Stimulated activated naive B cell treated with anti-CD40 and anti-IgM and Interleukin-4, amounts not matched to agents 10 μg/mL and 1 μg/mL and 100 μg/mL, for 72 hours (primary cell): ENCODE measurements at regions not wholly inside any gene's neighbourhood (a gene's known extent, or its start where the extent isn't known, plus 50 kb on each side); places are given as distances from the start of the nearest gene placed in this dataset.

ENCODE experiments used
- ATAC-seq, 2 donors: fragments of 150-1000 bp; cut with Tn5 transposase; replicated peaks; 2 replicates each; pipeline ENCODE4 v1.10.0; 2021; ENCODE audit warnings: moderate library complexity in 1 of 2
- DNase-seq: peaks from one replicate; pipeline ENCODE4 v3.0.0; 2021
- H3K27ac Mint-ChIP-seq: one replicate; pipeline ENCODE4 v1.8.0; 2022; ENCODE audit warnings: mild to moderate bottlenecking, mixed read lengths
- H3K27me3 Mint-ChIP-seq, 2 donors: one replicate each; pipeline ENCODE4 v1.8.0; 2022; ENCODE audit warnings: mixed read lengths in 2 of 2
- H3K36me3 Mint-ChIP-seq, 2 donors: one replicate each; pipeline ENCODE4 v1.8.0; 2022; ENCODE audit warnings: mixed read lengths in 2 of 2, mild to moderate bottlenecking in 1 of 2
- H3K4me1 Mint-ChIP-seq, 2 donors: one replicate each; pipeline ENCODE4 v1.8.0; 2022; ENCODE audit warnings: mixed read lengths in 2 of 2, mild to moderate bottlenecking in 1 of 2
- H3K4me3 Mint-ChIP-seq, 2 donors: one replicate each; pipeline ENCODE4 v1.8.0; 2022; ENCODE audit warnings: mild to moderate bottlenecking in 2 of 2, mixed read lengths in 2 of 2, moderate library complexity in 1 of 2
- H3K9me3 Mint-ChIP-seq, 2 donors: one replicate each; pipeline ENCODE4 v1.8.0; 2022; ENCODE audit warnings: mixed read lengths in 2 of 2, mild to moderate bottlenecking in 1 of 2

DNA sequence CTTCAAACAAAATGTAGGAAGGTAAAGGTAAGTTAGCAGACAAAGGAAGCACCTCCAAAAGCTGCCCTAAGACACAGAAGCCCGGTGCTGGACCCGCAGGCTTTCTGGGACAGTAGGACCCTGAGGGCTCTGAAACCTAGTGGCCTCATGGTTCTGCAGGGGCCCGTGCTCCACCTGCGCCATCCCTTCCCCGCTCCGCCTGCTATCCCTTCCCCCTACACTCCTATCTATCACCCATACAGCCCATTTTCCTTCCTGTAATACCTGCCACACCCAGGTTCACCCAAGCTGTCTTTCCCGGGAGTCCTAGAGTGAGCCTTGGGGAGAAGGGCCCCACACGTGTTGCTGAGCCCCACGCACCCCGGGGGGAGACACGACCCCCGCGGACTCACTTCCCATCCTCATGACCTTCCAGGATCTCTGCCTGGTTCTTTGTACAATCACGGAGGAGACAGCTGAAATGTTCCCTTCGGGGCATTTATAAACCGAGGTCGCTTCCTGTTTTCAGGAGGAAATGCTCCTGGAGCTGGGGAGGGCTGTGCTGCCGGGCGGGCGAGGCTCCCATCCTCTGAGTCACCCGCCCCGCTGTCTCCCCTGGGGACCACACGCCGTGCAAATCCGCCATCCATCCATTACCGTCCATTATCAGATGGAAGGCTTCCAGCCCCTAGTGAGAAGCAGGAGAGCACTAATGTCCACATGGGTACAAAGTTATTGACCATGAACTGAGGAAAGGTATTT, 251.7 kb upstream of the PITRM1 start:
- H3K9me3 Mint-ChIP-seq = no peaks in the 10 kb centered on the region
- H3K27ac Mint-ChIP-seq = no peak overlapping the region
- H3K27me3 Mint-ChIP-seq = peaks cover 25 to 43% of the 10 kb centered on the region in 2 donors
- no peaks in the 10 kb centered on the region for H3K36me3 Mint-ChIP-seq
- peak overlapping the region; percentile 41 to 56 for H3K4me3 Mint-ChIP-seq
- H3K4me1 Mint-ChIP-seq = peaks cover 12 to 31% of the 10 kb centered on the region in 2 donors
- ATAC-seq = peak; percentile 73
- DNase-seq = peak; percentile 11

DNA sequence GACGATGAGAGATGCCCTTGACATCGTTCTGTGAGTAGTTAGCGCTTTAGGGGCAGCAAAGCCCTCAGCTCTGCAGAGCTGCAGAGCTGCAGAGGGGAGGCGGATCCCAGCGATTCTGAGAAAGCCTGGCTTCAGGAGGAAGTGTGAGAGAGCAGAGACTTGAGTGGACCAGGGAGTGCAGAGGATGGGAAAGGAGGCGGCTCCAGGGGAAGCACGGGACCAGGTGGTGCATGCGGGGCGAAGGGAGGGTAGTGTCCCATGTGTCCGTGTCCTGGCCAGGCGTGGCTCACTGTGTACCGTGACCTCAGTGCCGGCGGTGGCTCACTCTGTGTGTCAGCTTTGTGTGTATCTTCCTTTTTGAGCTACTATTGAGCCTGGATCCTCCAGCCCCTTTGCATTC, 250.8 kb upstream of the PITRM1 start:
- Mint-ChIP-seq H3K36me3 (no peaks in the 10 kb centered on the region), H3K27ac (no peak overlapping the region), H3K27me3 (peaks cover 25 to 43% of the 10 kb centered on the region in 2 donors), H3K4me1 (peaks cover 12 to 31% of the 10 kb centered on the region in 2 donors), H3K9me3 (no peaks in the 10 kb centered on the region), H3K4me3 (no peak overlapping the region)
- ATAC-seq (no peak), DNase-seq (no peak)

DNA sequence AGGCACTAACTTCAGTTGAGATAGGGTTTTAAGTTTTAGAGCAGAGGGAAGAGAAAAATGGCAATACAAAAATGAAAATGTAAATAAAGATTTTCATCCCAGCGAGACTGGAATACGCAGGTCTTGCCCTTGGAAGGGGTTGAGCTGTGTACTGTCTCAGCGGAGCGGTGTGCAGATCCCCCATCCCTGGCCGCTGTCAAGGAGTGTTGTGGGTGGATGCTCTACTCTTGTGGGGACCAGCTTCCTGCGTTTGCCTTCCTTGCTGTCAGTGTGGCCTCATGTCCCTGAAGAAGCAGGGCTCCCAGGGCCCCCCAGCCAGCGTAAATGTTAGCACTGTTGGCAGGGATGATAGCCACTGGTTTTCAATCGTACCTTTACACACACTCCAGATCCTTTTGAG, 249.7 kb upstream of the PITRM1 start:
- Mint-ChIP-seq H3K4me1 (peaks cover 12 to 31% of the 10 kb centered on the region in 2 donors), H3K27ac (no peak overlapping the region), H3K4me3 (no peak overlapping the region), H3K9me3 (no peaks in the 10 kb centered on the region), H3K36me3 (no peaks in the 10 kb centered on the region), H3K27me3 (peaks cover 25 to 43% of the 10 kb centered on the region in 2 donors)
- DNase-seq (no peak), ATAC-seq (no peak)

DNA sequence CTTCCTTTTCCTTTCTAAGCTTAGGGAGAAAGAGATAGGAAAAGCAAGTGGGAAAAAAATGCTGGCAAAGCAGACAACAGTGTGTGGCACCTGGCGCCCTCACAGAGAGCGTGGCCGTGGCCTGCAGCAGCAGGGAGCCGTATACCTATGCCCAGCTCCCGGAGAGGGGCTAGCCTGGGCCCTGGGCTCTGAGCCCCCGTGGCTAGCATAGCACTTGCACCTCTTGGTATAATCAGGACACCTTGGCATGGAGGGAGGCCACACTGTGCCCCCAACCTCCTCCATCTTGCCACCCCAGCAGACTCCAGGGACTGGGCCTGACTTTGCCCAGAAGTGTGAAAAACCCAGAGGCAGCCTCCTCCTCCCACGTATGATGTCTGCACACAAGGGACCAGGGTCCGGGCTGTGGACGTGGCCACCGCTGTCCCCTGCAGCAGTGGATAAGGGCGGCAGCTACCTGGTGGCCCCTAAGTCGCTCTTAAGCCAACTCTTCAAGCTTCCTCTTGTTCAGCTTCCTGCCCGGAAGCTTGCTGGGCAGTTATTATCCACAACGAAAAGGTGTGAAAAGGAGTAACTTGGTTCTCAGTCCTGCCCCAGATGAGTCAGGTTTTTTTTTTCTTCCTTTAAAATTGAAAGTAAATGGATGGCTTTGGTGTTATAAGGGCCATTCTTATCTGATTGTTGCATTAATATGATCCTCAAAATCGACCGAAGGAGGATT, 249.1 kb upstream of the PITRM1 start:
- Mint-ChIP-seq H3K9me3 (no peaks in the 10 kb centered on the region), H3K27ac (no peak overlapping the region), H3K4me1 (peaks cover 12 to 31% of the 10 kb centered on the region in 2 donors), H3K27me3 (peaks cover 25 to 43% of the 10 kb centered on the region in 2 donors), H3K36me3 (no peaks in the 10 kb centered on the region), H3K4me3 (no peak overlapping the region)
- ATAC-seq (no peak), DNase-seq (no peak)

DNA sequence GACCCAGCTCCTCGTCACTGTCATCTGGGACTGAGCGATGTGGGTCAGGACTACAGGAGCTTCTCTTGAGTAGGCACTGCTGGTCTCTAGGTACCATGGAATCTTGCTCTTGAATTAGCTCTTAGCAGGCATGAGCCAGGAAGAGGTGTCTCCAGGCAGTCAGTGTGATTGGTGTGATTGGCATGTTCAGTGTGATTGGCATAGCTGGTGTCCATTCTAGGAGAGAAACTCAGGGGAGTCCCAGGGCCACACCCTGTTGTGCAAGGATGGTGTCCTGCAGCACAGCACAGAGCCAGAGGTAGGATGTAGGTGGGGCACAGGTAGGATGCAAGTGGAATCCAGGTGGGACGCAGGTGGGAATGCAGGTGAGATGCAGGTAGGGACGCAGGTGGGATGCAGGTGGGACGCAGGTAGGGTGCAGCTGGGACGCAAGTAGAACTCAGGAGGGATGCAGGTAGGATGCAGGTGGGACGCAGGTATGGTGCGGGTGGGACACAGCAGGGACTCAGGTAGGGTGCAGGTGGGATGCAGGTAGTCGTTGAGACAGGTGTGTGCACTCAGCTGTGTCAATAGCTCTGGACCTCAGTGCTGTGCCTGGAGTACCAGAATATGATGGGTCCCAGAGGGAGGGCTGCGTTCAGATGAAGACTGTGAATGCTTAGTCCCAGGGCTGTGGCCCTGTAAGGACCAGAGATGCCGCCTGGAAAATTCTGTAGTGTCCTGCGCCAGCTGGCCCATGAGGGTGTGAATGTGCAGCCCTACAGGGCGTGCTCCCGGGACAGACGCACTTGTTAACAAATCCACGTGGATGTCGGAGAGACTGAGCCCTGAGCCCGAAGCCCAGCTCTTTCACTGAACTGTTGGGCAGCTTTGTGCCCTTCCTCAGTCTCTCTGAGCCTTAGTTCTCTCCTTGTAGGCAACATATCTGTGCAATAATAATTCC, 248.2 kb upstream of the PITRM1 start:
- no peak for DNase-seq
- no peaks in the 10 kb centered on the region for H3K9me3 Mint-ChIP-seq
- H3K4me3 Mint-ChIP-seq = no peak overlapping the region
- ATAC-seq = no peak
- no peaks in the 10 kb centered on the region for H3K36me3 Mint-ChIP-seq
- H3K27ac Mint-ChIP-seq = no peak overlapping the region
- peaks cover 24 to 37% of the 10 kb centered on the region in 2 donors for H3K27me3 Mint-ChIP-seq
- H3K4me1 Mint-ChIP-seq = peaks cover 12 to 24% of the 10 kb centered on the region in 2 donors

DNA sequence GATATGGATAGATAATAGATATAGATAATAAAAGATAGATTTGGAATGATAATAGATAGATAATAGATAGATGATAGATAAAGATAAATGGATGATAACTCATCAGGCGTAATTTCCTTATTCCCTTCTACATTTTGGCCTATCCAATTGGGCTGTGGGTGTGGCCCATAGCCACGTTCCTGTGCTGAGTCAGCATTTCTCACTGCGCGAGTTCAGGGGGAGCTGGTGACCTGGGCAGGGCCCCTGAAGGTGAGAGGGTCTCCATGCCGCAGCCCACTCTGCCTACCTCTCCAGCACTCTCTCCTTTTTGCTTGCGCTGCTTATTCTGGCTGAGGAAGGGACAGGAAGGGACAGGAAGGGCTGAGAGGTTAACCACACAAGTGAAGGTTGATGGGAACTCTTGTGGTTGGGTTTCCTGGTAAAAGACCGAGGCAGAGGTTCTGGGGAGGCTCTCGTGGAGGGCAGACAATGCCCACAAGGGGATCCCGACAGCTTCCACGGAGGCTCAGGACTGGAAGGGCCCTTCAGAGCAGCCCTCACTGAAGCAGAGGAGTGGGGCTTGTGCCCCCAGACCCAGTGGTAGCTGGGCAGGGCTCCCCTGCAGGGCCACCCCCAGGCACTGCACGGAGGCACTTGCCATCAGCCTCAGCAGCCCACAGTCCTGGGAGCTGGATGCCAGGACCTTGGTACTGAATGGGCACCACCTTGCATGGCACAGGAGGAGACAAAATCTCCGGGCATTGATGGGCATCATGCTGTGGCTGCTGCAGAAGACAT, 247.3 kb upstream of the PITRM1 start:
- DNase-seq = no peak
- Mint-ChIP-seq H3K27me3 (peaks cover 19 to 31% of the 10 kb centered on the region in 2 donors), H3K4me3 (no peak overlapping the region), H3K9me3 (no peaks in the 10 kb centered on the region), H3K36me3 (no peaks in the 10 kb centered on the region), H3K27ac (no peak overlapping the region), H3K4me1 (peaks cover 12 to 22% of the 10 kb centered on the region in 2 donors)
- no peak for ATAC-seq

DNA sequence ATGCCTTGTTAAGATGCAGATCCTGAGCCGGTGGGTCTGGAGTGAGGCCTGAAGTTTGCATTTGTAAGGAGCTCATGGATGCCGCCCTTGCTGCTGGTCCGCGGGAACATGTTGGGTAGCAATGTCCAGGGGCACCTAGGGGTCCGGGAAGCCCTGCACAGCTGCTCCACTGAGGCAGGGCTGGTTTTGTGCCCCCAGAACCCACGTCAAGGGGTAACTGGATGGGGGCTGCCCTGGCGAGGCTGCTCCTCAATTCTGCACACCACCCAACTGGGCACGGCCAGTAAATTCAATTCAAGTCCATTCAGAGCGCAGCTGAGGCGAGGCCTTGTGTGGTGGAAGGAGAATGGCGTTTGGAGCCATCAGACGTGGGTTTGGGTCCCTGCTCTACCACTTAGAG, 246.3 kb upstream of the PITRM1 start:
- Mint-ChIP-seq H3K4me3 (no peak overlapping the region), H3K9me3 (no peaks in the 10 kb centered on the region), H3K27me3 (peaks cover 12 to 24% of the 10 kb centered on the region in 2 donors), H3K36me3 (no peaks in the 10 kb centered on the region), H3K27ac (no peak overlapping the region), H3K4me1 (peaks cover 7 to 12% of the 10 kb centered on the region in 2 donors)
- no peak for DNase-seq
- no peak for ATAC-seq

DNA sequence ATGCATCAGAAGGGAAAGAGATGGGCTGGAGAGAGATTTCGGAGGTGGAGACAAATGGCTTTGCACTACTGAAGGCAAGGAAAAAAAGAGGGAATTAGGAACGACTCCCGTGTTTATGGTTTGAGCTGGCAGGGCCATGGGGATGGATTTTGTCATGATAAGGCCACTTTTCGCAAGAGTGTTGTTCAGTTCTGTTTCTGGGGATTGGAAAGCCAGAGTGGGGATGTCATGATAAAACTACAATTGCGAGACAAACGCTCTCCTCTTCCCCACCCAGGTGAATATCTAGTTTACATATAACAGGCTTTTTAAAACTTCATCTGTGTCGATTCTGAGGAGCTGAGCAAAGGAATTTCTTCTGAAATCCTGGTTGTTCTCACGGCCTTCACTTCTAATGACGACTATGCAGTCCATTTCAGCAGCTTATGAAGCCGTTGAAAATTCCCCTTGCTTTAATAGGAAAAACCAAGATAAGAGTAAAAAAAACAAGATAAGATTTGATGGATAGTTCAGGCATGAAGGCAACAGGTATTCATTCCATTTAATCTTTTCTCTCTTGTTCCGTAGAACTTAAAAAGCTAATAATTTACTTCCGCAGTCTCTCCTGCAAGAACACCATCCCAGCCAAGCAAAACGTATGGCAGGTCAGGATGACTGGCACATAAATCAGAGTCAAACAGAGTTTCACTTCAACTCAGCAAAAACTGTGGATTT, 245.6 kb upstream of the PITRM1 start:
- H3K36me3 Mint-ChIP-seq = no peaks in the 10 kb centered on the region
- H3K27ac Mint-ChIP-seq = no peak overlapping the region
- ATAC-seq = no peak
- no peaks in the 10 kb centered on the region for H3K9me3 Mint-ChIP-seq
- peaks cover 7 to 11% of the 10 kb centered on the region in 2 donors for H3K4me1 Mint-ChIP-seq
- no peak overlapping the region for H3K4me3 Mint-ChIP-seq
- no peak for DNase-seq
- H3K27me3 Mint-ChIP-seq = peaks cover 10 to 17% of the 10 kb centered on the region in 2 donors

DNA sequence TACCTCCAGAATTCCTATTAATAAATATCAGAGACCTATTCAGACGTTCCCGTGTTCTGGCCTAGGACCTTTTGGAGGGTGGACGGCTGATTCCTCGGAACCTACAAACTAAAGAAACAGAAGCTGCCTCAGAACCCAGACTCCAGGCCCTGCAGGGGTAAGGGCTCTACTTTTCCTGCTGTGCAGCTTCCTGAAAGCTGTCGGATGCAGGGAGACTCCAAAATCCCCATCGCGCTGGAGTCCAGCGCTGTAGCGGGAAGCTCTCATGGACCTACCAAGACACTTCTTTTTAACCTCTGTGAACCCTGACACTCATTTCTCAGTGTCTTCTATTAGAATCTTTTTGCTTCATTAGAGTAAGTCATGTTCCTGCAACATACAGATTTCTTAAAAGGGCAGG, 244.5 kb upstream of the PITRM1 start:
- ATAC-seq = no peak
- H3K36me3 Mint-ChIP-seq = no peaks in the 10 kb centered on the region
- no peak overlapping the region for H3K4me3 Mint-ChIP-seq

DNA sequence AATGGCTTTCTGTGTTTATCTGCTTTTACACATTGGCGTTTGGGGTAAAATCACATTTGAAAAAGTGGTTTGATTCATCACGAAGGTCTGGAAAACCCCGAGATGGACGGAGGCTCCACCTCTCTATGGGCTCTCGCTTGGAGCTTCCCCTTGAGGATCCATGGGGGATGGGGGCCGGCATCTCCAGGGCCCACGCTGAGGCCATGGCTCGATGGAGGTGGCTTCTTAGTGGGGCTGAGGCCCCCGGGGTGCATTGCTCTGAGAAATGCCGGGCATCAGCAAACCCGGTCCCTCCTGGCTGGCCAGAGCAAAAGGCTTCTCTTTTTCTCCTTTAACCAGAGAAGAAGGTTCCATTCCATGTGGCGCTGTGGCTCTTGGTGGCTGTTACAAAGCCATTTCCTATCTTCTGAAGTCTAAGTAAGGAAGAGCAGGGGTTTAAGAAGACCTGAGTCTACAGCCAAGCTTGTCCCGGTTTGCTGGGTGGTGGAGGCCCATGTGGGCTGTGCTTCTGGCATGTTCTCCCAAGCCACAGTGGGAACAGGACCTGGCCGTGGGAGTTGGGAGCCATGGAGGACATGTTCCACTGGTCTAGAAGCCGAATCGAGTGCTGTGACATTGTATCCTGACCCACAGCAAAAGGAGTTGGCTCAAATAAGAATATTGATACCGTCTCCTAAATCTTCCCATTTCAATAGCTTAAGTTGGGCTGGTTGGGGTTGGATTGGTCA, 243.5 kb upstream of the PITRM1 start:
- DNase-seq (no peak), ATAC-seq (no peak)
- Mint-ChIP-seq H3K27ac (no peak overlapping the region), H3K36me3 (no peaks in the 10 kb centered on the region), H3K4me3 (no peak overlapping the region), H3K9me3 (peaks cover 1 to 2% of the 10 kb centered on the region in 2 donors), H3K27me3 (peaks cover 8 to 14% of the 10 kb centered on the region in 2 donors), H3K4me1 (peaks cover 7 to 11% of the 10 kb centered on the region in 2 donors)

More for the DNA sequence above, 244.5 kb upstream of the PITRM1 start:
- H3K4me1 Mint-ChIP-seq = peaks cover 7 to 11% of the 10 kb centered on the region in 2 donors
- H3K9me3 Mint-ChIP-seq = no peaks in the 10 kb centered on the region
- peaks cover 8 to 14% of the 10 kb centered on the region in 2 donors for H3K27me3 Mint-ChIP-seq
- no peak for DNase-seq
- H3K27ac Mint-ChIP-seq = no peak overlapping the region

DNA sequence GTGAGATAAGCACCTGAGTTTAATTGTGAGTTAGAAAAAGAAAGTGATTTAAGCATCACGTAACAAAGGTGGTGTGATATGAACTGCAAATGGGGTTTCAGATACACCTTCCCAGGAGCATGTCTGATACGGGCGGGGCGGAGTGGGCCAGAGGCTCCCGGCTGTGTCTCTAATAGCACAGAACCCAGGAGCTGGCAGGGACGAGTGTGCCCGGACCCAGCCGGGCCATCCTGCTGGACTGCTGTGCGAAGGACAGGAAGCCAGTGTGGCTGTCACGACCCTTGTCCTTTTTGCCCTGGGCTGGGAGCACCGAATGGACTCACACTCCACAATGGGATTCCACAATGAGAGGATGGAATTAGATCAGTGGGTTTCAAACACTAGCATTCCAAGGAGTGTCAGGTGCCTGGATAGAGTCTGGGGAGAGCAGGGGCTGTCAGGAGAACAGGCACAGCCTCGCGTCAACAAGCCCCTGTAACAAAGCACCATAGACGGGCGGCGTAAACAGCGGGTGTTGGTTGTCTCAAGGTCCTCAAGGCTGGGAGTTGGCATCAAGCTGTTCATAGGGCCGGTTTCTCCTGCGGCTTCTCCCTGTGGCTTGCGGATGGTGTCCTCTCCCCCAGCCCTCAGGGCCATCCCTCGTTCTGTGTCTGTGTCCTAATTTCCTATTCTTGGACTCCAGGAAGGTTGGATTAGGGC, 242.6 kb upstream of the PITRM1 start:
- peaks cover 0 to 6% of the 10 kb centered on the region in 2 donors for H3K27me3 Mint-ChIP-seq
- no peak for ATAC-seq

DNA sequence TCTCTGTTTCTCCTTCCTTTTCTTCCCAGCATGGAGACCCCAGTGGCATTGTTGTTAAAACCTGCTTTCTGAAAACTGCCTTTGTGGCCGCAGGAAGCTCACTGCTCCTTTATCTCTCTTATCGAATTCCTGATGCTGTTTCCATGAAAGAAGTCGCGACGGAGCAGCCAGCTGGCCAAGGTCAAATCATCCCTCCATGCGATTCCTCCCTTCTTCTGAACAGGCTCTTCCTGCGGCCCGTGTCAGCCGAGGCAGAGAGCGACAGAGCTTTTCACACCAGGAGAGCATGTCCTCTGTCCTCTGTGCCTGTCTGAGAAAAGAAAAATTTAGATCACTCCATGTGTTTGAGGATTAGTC, 242.1 kb upstream of the PITRM1 start:
- ATAC-seq = no peak
- Mint-ChIP-seq H3K4me1 (peaks cover 0 to under 1% of the 10 kb centered on the region in 2 donors), H3K9me3 (peaks cover 3 to 5% of the 10 kb centered on the region in 2 donors), H3K27ac (no peak overlapping the region), H3K27me3 (peaks cover 0 to under 1% of the 10 kb centered on the region in 2 donors), H3K36me3 (no peaks in the 10 kb centered on the region), H3K4me3 (no peak overlapping the region)
- DNase-seq = no peak

More for the DNA sequence above, 242.6 kb upstream of the PITRM1 start:
- H3K4me1 Mint-ChIP-seq = peaks cover 0 to 6% of the 10 kb centered on the region in 2 donors
- no peak overlapping the region for H3K4me3 Mint-ChIP-seq
- H3K9me3 Mint-ChIP-seq = peaks cover 3 to 5% of the 10 kb centered on the region in 2 donors
- DNase-seq = no peak
- no peak overlapping the region for H3K27ac Mint-ChIP-seq
- no peaks in the 10 kb centered on the region for H3K36me3 Mint-ChIP-seq
